Naive thymus-derived CD4-positive, alpha-beta T cell (primary cell): ENCODE measurements at regions not wholly inside any gene's neighbourhood (a gene's known extent, or its start where the extent isn't known, plus 50 kb on each side); places are given as distances from the start of the nearest gene placed in this dataset.
"Not testable (repeated sequence)": the region's sequence is repeated elsewhere in the genome, so short reads cannot be mapped to it uniquely, and the experiment has no call there.

Experiments
- ATAC-seq: fragments of 150-1000 bp; cut with Tn5 transposase; 2 replicates; pipeline ENCODE4 v1.10.0; 2021; ENCODE audit warnings: mild to moderate bottlenecking, moderate library complexity
- CTCF ChIA-PET: fragments of 350-600 bp; sonication (Branson Sonifier 250); formaldehyde crosslinking; loops from one replicate; lab custom pipeline; 2021; ENCODE audit warnings: antibody characterized with exemption; lab: Charles Lee
- POLR2A ChIA-PET: fragments of 350-600 bp; sonication (Branson Sonifier 250); formaldehyde crosslinking; loops from one replicate; lab custom pipeline; 2021; ENCODE audit warnings: antibody characterized with exemption, inconsistent platforms; lab: Charles Lee
- DNase-seq, 9 donors: peaks; one replicate each; pipeline versions ENCODE4 v3.0.0 to v3.0.0-alpha.2; 2020 to 2022; ENCODE audit warnings: mixed read lengths in 1 of 9
- H3K27ac ChIP-seq: one replicate; pipeline ENCODE4 v1.7.0; 2013; ENCODE audit warnings: mild to moderate bottlenecking, low read depth, low read length, moderate library complexity
- H3K27me3 ChIP-seq, 2 donors: one replicate each; pipeline ENCODE4 v1.7.0; 2013; ENCODE audit warnings: low read length in 2 of 2, mild to moderate bottlenecking in 2 of 2, moderate library complexity in 2 of 2; ENCODE audit not compliant: control insufficient read depth in 2 of 2, insufficient read depth in 2 of 2
- H3K36me3 ChIP-seq, 3 experiments: 1 replicate in 2 of 3; 2 replicates in 1 of 3; pipeline ENCODE4 v1.7.0; 2013; ENCODE audit warnings: low read length in 3 of 3, mild to moderate bottlenecking in 3 of 3, moderate library complexity in 1 of 3; ENCODE audit not compliant: insufficient read depth in 3 of 3, control insufficient read depth in 2 of 3
- H3K4me1 ChIP-seq, 2 donors: one replicate each; pipeline ENCODE4 v1.7.0; 2013; ENCODE audit warnings: low read length in 2 of 2, mild to moderate bottlenecking in 2 of 2, moderate library complexity in 1 of 2; ENCODE audit not compliant: control insufficient read depth in 2 of 2, insufficient read depth in 2 of 2
- H3K4me3 ChIP-seq: 2 replicates; pipeline ENCODE4 v1.7.0; 2013; ENCODE audit warnings: mild to moderate bottlenecking, low read length
- H3K9me3 ChIP-seq, 3 experiments: 1 replicate in 2 of 3; 2 replicates in 1 of 3; pipeline ENCODE4 v1.7.0; 2013; ENCODE audit warnings: low read length in 3 of 3; ENCODE audit not compliant: control insufficient read depth in 2 of 3
- H3K27ac Mint-ChIP-seq, 9 donors: one replicate each; pipeline ENCODE4 v1.8.0; 2020 to 2022; ENCODE audit warnings: mixed read lengths in 9 of 9, mild to moderate bottlenecking in 8 of 9, moderate library complexity in 5 of 9, inconsistent platforms in 2 of 9
- H3K27me3 Mint-ChIP-seq, 5 donors: one replicate each; pipeline ENCODE4 v1.8.0; 2021 to 2022; ENCODE audit warnings: mixed read lengths in 5 of 5, mild to moderate bottlenecking in 1 of 5
- H3K36me3 Mint-ChIP-seq, 5 donors: one replicate each; pipeline ENCODE4 v1.8.0; 2020 to 2022; ENCODE audit warnings: mixed read lengths in 5 of 5, mild to moderate bottlenecking in 3 of 5, inconsistent platforms in 1 of 5
- H3K4me1 Mint-ChIP-seq, 7 donors: one replicate each; pipeline ENCODE4 v1.8.0; 2020 to 2022; ENCODE audit warnings: mixed read lengths in 7 of 7, mild to moderate bottlenecking in 3 of 7, inconsistent platforms in 1 of 7
- H3K4me3 Mint-ChIP-seq, 10 donors: one replicate each; pipeline ENCODE4 v1.8.0; 2020 to 2022; ENCODE audit warnings: mild to moderate bottlenecking in 10 of 10, mixed read lengths in 10 of 10, moderate library complexity in 6 of 10, inconsistent platforms in 2 of 10
- H3K9me3 Mint-ChIP-seq, 11 donors: one replicate each; pipeline ENCODE4 v1.8.0; 2020 to 2022; ENCODE audit warnings: mixed read lengths in 11 of 11, mild to moderate bottlenecking in 4 of 11, inconsistent platforms in 1 of 11, moderate library complexity in 1 of 11
- intact Hi-C, 2 donors: fragments of 100-400 bp; cut with micrococcal nuclease; formaldehyde crosslinking; loops; one replicate each; pipeline ENCODE4 v1.15.1; 2023

GRCh38 chr4:94038195-94038594, 169.5 kb upstream of the SMARCAD1 start:
- Mint-ChIP-seq H3K4me3 (no peak overlapping the region), H3K36me3 (peaks cover 0 to under 1% (median 0%) of the 10 kb centered on the region in 5 donors), H3K27ac (no peak overlapping the region), H3K4me1 (no peaks in the 10 kb centered on the region), H3K9me3 (peaks cover 0 to 4% (median 1%) of the 10 kb centered on the region in 11 donors), H3K27me3 (peaks cover 0 to 1% (median 0%) of the 10 kb centered on the region in 5 donors)
- POLR2A ChIA-PET = no interaction called here
- DNase-seq = no peak
- Histone ChIP-seq H3K27ac (no peak overlapping the region), H3K36me3 (no peaks in the 10 kb centered on the region), H3K4me1 (no peaks in the 10 kb centered on the region), H3K27me3 (no peaks in the 10 kb centered on the region), H3K9me3 (no peaks in the 10 kb centered on the region), H3K4me3 (no peak overlapping the region)
- ATAC-seq = no peak
- intact Hi-C loops = no loop called here
- CTCF ChIA-PET = interaction anchor here (0.6 kb wide), 1 partner anchor 109 kb away, joined by 3 read pairs; no protein-coding TSS in a partner anchor

DNA sequence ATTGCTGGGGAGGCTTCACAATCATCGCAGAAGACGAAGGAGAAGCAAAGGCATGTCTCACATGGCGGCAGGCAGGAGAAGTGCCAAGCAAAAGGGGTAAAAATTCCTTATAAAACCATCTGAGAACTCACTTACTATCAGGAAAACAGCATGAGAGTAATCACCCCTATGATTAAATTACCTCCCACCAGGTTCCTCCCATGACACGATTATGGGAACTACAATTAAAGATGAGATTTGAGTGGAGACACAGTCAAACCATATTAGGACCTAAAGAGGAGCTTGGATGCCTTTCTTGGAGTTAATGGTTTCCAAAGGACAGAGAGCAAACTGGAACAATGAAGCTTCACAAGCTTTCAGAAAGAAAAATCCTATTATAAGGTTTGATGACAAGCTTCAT, 168.4 kb upstream of the SMARCAD1 start:
- no peaks in the 10 kb centered on the region for H3K4me1 Mint-ChIP-seq
- H3K4me3 ChIP-seq = no peak overlapping the region
- H3K27me3 ChIP-seq = no peaks in the 10 kb centered on the region
- H3K9me3 ChIP-seq = no peaks in the 10 kb centered on the region
- no peaks in the 10 kb centered on the region for H3K36me3 ChIP-seq
- intact Hi-C loops = no loop called here
- no peak overlapping the region for H3K27ac ChIP-seq
- H3K36me3 Mint-ChIP-seq = peaks cover 0 to 6% (median 0%) of the 10 kb centered on the region in 5 donors
- no peak for ATAC-seq
- DNase-seq = no peak
- no peak overlapping the region for H3K27ac Mint-ChIP-seq
- peaks cover 0 to 7% (median 0%) of the 10 kb centered on the region in 5 donors for H3K27me3 Mint-ChIP-seq
- no peaks in the 10 kb centered on the region for H3K4me1 ChIP-seq
- peaks cover 0 to 8% (median 4%) of the 10 kb centered on the region in 11 donors for H3K9me3 Mint-ChIP-seq
- POLR2A ChIA-PET = no interaction called here
- CTCF ChIA-PET = no interaction called here
- H3K4me3 Mint-ChIP-seq = no peak overlapping the region

- H3K27me3 Mint-ChIP-seq, H3K27me3 ChIP-seq, H3K4me1 Mint-ChIP-seq, DNase-seq, H3K36me3 ChIP-seq, H3K4me3 ChIP-seq, H3K27ac Mint-ChIP-seq, CTCF ChIA-PET, H3K4me1 ChIP-seq, H3K27ac ChIP-seq, H3K36me3 Mint-ChIP-seq, H3K9me3 ChIP-seq, H3K4me3 Mint-ChIP-seq, intact Hi-C loops, POLR2A ChIA-PET, ATAC-seq: not testable (repeated sequence)
- peaks cover 0 to 26% (median 9%) of the 10 kb centered on the region in 11 donors for H3K9me3 Mint-ChIP-seq
These were observed 163.2 kb upstream of the SMARCAD1 start for GRCh38 chr4:94044471-94044870.

DNA sequence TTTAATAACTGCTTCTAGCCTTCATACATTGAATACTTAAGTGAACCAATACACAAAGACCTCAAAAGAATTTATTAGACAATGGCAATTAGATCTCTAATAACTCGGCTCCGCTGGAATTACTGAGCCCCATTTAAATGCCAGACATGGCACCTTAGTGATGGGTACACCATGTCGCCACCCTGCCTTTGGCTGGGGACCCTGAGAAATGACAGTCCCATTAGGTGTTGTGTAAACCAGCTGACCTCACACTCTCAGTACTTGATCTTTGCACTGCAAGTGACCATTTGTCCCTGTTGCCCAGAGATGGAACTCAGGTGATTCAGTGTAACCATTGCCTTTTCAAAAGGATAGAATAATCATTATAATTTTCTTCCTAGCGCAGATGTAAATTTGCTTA, 144.6 kb upstream of the SMARCAD1 start:
- no peaks in the 10 kb centered on the region for H3K36me3 ChIP-seq
- ChIA-PET POLR2A (no interaction called here), CTCF (interaction anchor here (0.6 kb wide), 1 partner anchor 30 kb away, joined by 5 read pairs; no protein-coding TSS in a partner anchor)
- peaks cover 0 to 9% (median 0%) of the 10 kb centered on the region in 11 donors for H3K9me3 Mint-ChIP-seq
- H3K27ac ChIP-seq = no peak overlapping the region
- H3K4me1 Mint-ChIP-seq = no peaks in the 10 kb centered on the region
- DNase-seq (no peak), ATAC-seq (no peak)
- peaks cover 0 to 6% (median 0%) of the 10 kb centered on the region in 5 donors for H3K27me3 Mint-ChIP-seq
- no peak overlapping the region for H3K27ac Mint-ChIP-seq
- no peaks in the 10 kb centered on the region for H3K27me3 ChIP-seq
- intact Hi-C loops = no loop called here
- no peak overlapping the region for H3K4me3 ChIP-seq
- H3K4me3 Mint-ChIP-seq = no peak overlapping the region
- no peaks in the 10 kb centered on the region for H3K9me3 ChIP-seq
- no peaks in the 10 kb centered on the region for H3K4me1 ChIP-seq
- no peaks in the 10 kb centered on the region for H3K36me3 Mint-ChIP-seq

GRCh38 chr4:94068753-94069719, 138.6 kb upstream of the SMARCAD1 start:
- POLR2A ChIA-PET = no interaction called here
- Mint-ChIP-seq H3K9me3 (peaks cover 0 to 9% (median 0%) of the 10 kb centered on the region in 11 donors), H3K27me3 (no peaks in the 10 kb centered on the region), H3K27ac (no peak overlapping the region), H3K4me1 (no peaks in the 10 kb centered on the region), H3K36me3 (no peaks in the 10 kb centered on the region), H3K4me3 (no peak overlapping the region)
- CTCF ChIA-PET = interaction anchor here (0.6 kb wide), 1 partner anchor 94 kb away, joined by 4 read pairs; no protein-coding TSS in a partner anchor
- Histone ChIP-seq H3K4me1 (no peaks in the 10 kb centered on the region), H3K27me3 (no peaks in the 10 kb centered on the region), H3K4me3 (no peak overlapping the region), H3K27ac (no peak overlapping the region), H3K36me3 (no peaks in the 10 kb centered on the region), H3K9me3 (no peaks in the 10 kb centered on the region)
- ATAC-seq = no peak
- no peak for DNase-seq
- intact Hi-C loops = no loop called here

DNA sequence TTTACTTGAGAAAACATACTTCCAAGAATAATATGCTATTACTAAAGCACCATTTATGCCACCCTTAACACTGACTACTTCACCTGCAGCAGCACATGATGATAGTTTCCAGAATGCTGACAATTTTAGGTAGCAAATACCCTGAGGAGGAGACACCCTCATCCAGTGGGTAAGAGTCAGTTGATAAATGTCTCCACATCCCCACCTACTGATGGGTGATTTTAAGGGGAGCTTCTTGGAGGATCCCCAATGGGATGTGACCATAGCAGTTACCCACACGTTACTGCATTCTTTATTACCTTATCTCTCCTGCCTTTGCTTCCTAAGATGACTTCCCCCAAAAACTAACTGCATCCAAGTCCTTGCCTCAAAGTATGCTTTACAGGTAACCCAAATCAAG, 131.2 kb upstream of the SMARCAD1 start:
- no peaks in the 10 kb centered on the region for H3K4me1 Mint-ChIP-seq
- Histone ChIP-seq H3K27ac (no peak overlapping the region), H3K27me3 (no peaks in the 10 kb centered on the region), H3K4me3 (no peak overlapping the region), H3K9me3 (no peaks in the 10 kb centered on the region), H3K36me3 (no peaks in the 10 kb centered on the region), H3K4me1 (no peaks in the 10 kb centered on the region)
- no peak for DNase-seq
- H3K27me3 Mint-ChIP-seq = peaks cover 0 to 6% (median 0%) of the 10 kb centered on the region in 5 donors
- CTCF ChIA-PET = no interaction called here
- no peak overlapping the region for H3K27ac Mint-ChIP-seq
- no peak for ATAC-seq
- peaks cover 0 to 7% (median 0%) of the 10 kb centered on the region in 11 donors for H3K9me3 Mint-ChIP-seq
- intact Hi-C loops = no loop called here
- POLR2A ChIA-PET = no interaction called here
- H3K4me3 Mint-ChIP-seq = no peak overlapping the region
- no peaks in the 10 kb centered on the region for H3K36me3 Mint-ChIP-seq
